Thoracic aorta (tissue), 2 donors: ENCODE measurements at regions not wholly inside any gene's neighbourhood (a gene's known extent, or its start where the extent isn't known, plus 50 kb on each side); places are given as distances from the start of the nearest gene placed in this dataset.

Experiments
- ATAC-seq: fragments of 150-250 bp; one replicate; pipeline ENCODE4 v1.8.0; 2017; ENCODE audit warnings: low read depth; ENCODE audit not compliant: insufficient number of reproducible peaks, low FRiP score
- DNase-seq: peaks from one replicate; pipeline ENCODE4 v3.0.0-alpha.2; 2020; ENCODE audit warnings: low spot score
- H3K27ac ChIP-seq, 2 donors: fragments of 200-600 bp; sonication (generic); 1 replicate in 1 of 2; 2 replicates in 1 of 2; pipeline ENCODE4 v1.5.1; 2016; ENCODE audit warnings: mild to moderate bottlenecking in 2 of 2, moderate library complexity in 2 of 2
- H3K27me3 ChIP-seq: fragments of 200-600 bp; sonication (generic); replicated peaks from 2 replicates; pipeline ENCODE4 v1.6.0; 2016; ENCODE audit warnings: mild to moderate bottlenecking; ENCODE audit not compliant: insufficient read depth
- H3K36me3 ChIP-seq: fragments of 200-600 bp; sonication (generic); one replicate; pipeline ENCODE4 v1.5.1; 2016
- H3K4me1 ChIP-seq, 2 donors: fragments of 200-600 bp; sonication (generic); 1 replicate in 1 of 2; 2 replicates in 1 of 2; pipeline versions ENCODE4 v1.5.1 to v1.6.0; 2016; ENCODE audit warnings: low read depth in 2 of 2, mild to moderate bottlenecking in 1 of 2; ENCODE audit not compliant: control insufficient read depth in 1 of 2
- H3K4me3 ChIP-seq: fragments of 200-600 bp; sonication (generic); 2 replicates; pipeline ENCODE4 v1.5.1; 2016; ENCODE audit warnings: mild to moderate bottlenecking
- H3K9me3 ChIP-seq: fragments of 200-600 bp; sonication (generic); 2 replicates; pipeline ENCODE4 v1.5.1; 2016
- CTCF ChIP-seq: fragments of 200-600 bp; sonication (generic); IDR thresholded peaks from one replicate; pipeline ENCODE4 v1.5.1; 2019; ENCODE audit warnings: antibody characterized with exemption

- H3K27ac ChIP-seq, result no peak overlapping the region
- no peaks in the 10 kb centered on the region for H3K36me3 ChIP-seq
- no peak for TF ChIP-seq CTCF
- no peaks in the 10 kb centered on the region for H3K4me1 ChIP-seq
- peaks cover 6% of the 10 kb centered on the region for H3K9me3 ChIP-seq
- DNase-seq, result no peak
- no peaks in the 10 kb centered on the region for H3K27me3 ChIP-seq
- peak; percentile 50 for ATAC-seq
- H3K4me3 ChIP-seq, result no peak overlapping the region
These were observed 616.4 kb upstream of the GHITM start for GRCh38 chr10:83522881-83523386.

GRCh38 chr10:83527934-83528333, 611.4 kb upstream of the GHITM start:
- ATAC-seq (no peak), DNase-seq (no peak)
- no peaks in the 10 kb centered on the region for H3K4me1 ChIP-seq
- no peaks in the 10 kb centered on the region for H3K27me3 ChIP-seq
- TF ChIP-seq CTCF, result no peak
- no peak overlapping the region for H3K27ac ChIP-seq
- H3K36me3 ChIP-seq, result no peaks in the 10 kb centered on the region
- H3K4me3 ChIP-seq, result no peak overlapping the region
- H3K9me3 ChIP-seq, result peaks cover 10% of the 10 kb centered on the region

GRCh38 chr10:83533290-83533689, 606.0 kb upstream of the GHITM start:
- no peak for ATAC-seq
- H3K9me3 ChIP-seq, result peaks cover 1% of the 10 kb centered on the region
- DNase-seq, result no peak
- no peaks in the 10 kb centered on the region for H3K4me1 ChIP-seq
- no peak overlapping the region for H3K4me3 ChIP-seq
- no peaks in the 10 kb centered on the region for H3K27me3 ChIP-seq
- TF ChIP-seq CTCF, result no peak
- no peak overlapping the region for H3K27ac ChIP-seq
- no peaks in the 10 kb centered on the region for H3K36me3 ChIP-seq

- H3K27me3 ChIP-seq, result no peaks in the 10 kb centered on the region
- no peaks in the 10 kb centered on the region for H3K9me3 ChIP-seq
- no peak for TF ChIP-seq CTCF
- H3K4me1 ChIP-seq, result peaks cover 0 to 6% of the 10 kb centered on the region in 2 donors
- DNase-seq (no peak), ATAC-seq (no peak)
- no peak overlapping the region for H3K4me3 ChIP-seq
- H3K27ac ChIP-seq, result no peak overlapping the region
- H3K36me3 ChIP-seq, result no peaks in the 10 kb centered on the region
These were observed 602.9 kb upstream of the GHITM start for GRCh38 chr10:83536426-83536825.

- Histone ChIP-seq H3K36me3 (no peaks in the 10 kb centered on the region), H3K4me3 (no peak overlapping the region), H3K27ac (no peak overlapping the region), H3K9me3 (no peaks in the 10 kb centered on the region), H3K4me1 (peaks cover 0 to 6% of the 10 kb centered on the region in 2 donors), H3K27me3 (no peaks in the 10 kb centered on the region)
- TF ChIP-seq CTCF, result no peak
- DNase-seq (no peak), ATAC-seq (no peak)
These were observed 601.3 kb upstream of the GHITM start for GRCh38 chr10:83538047-83538446.
